HG03575 (cell line): ENCODE measurements at regions not wholly inside any gene's neighbourhood (a gene's known extent, or its start where the extent isn't known, plus 50 kb on each side); places are given as distances from the start of the nearest gene placed in this dataset.
"Not testable (repeated sequence)": the region's sequence is repeated elsewhere in the genome, so short reads cannot be mapped to it uniquely, and the experiment has no call there.

Source experiments
- ATAC-seq: cut with Tn5 transposase; IDR thresholded peaks from one replicate; pipeline ENCODE4 v1.9.1; 2021; ENCODE audit not compliant: unreplicated experiment, insufficient number of reproducible peaks, low FRiP score; ENCODE audit errors: extremely low read depth

DNA sequence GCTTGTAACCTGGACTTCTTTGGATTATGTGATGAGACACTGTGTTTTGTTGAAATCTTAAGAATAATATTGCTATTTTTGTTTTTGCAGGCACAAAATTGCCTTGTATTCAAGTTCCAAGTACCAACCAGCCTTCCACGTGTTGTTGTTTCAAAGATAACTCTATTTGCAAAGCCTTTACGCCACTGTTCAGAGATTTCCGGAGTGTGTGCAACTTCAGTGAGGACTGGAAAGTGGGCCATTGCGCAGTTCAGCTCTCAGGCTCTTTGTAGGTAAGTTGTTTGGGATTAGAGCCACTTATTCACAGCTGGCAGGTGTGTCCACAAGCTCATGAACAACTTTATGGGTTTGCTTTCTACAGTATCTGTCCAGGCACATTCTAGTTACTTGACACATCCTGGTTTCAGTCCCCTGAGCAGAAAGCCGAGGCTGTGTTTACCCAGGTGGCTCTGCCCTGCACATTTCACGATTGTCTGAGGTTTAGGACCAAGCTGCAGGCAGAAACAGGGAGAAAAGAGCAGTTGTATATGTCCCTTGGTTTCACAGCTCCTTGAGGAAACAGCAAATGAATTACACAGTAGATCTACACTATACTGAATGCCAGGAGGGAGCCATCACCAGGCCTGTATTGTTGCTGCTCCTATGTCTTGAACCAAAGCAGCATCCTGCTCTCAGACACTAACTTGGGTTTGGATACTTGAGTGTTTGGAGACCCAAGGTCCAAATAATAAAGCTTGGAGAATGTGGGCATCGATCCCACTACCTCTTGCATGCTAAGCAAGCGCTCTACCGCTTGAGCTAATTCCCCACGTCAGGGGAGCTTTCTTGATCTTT lies 136.1 kb upstream of the ZNF322 start:
- ATAC-seq = not testable (repeated sequence)

DNA sequence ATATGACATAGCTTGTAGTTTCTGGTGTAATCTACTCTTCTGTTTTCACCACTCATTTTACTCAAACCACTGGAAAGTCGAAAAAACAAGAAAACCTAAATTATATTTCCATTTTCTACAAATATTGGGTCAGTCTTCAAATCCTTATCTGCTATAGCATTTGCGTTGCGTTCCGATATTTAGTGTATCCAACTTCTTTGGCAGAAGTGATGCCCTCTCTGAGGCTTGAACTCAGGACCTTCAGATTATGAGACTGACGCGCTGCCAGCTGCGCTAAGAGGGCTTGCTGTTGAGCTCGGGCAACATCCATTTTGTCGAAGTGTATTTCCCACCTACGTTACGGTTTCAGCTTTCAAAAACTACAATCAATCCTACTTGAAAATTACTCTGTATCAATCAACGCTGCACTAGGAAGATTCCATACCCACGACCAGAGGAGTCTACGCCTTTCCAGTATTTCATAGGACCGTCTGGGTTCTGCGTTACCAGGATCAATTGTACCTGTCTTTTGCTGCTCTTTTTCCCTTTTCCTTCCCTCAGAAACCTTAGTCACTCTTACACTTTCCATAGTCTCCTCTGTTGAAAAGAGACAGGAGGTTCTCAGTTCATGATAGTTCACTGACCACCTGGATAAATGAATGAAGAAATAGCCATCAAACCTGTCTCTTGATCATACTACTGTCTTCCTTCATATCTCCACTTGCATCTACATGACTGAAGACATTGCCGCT lies 140.5 kb upstream of the ZNF322 start:
- not testable (repeated sequence) for ATAC-seq

DNA sequence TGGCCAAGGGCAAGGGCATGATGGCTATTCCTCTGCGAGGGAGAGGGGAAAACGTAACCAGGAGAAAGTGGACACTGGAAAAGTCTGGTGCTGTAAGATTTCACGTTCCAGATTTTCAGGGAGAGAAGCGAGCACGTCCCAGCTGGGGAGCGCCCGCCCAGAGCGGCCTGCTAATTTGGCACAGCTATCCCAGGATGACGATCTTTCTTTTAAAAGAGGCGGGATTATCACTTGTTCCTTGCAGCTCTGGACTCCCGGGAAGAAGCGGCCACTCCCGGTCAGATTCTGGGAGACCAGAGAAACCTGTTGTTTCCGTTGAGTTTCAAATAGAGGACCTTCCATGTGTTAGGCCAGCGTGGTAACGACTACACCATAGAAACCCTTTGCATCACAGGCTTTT lies 144.2 kb upstream of the ZNF322 start:
- ATAC-seq = not testable (repeated sequence)

DNA sequence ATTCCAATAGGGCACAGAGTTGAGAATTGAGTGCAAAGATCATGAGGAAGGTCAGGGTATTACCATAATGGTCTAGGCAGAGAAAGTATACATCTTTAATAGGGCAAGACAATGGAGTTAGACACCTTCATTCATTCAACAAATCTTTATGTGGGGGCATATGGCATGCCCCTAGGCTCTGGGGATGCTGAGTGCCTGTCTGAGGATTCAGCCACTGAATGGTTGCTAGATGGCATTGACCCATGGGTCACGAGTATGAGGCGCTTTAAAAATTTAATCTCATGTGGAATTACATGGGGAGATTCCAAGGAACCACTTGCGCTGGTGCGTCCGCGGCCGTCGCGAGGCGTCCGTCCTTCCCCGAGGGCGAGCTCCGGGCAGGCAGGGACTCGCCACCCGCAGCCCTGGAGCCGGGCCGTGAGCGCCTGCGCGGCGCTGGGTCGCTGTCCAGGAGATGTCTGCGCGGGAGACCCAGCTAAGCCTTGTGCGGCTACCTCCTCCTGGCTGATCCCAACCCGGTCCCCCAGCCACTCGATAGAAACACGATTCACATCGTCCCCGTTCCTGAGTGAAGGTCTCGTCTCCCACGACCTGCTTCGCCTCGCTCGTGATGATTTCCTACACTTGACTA lies 152.1 kb upstream of the ZNF322 start:
- ATAC-seq = not testable (repeated sequence)

DNA sequence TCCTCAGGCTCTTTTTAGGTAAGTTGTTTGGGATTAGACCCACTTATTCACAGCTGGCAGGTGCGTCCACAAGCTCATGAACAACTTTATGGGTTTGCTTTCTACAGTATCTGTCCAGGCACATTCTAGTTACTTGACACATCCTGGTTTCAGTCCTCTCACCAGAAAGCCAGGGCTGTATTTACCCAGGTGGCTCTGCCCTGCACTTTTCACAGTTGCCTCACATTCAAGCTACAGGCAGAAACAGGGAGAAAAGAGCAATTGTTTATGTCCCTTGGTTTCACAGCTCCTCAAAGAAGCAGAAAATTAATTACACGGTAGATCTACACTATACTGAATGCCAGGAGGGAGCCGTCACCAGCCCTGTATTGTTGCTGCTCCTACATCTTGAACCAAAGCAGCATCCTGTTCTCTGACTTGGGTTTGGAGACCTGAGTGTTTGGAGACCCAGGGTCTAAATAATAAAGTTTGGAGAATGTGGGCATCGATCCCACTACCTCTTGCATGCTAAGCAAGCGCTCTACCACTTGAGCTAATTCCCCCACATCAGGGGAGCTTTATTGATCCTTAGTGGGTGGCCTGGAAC lies 159.2 kb upstream of the ZNF322 start:
- not testable (repeated sequence) for ATAC-seq

DNA sequence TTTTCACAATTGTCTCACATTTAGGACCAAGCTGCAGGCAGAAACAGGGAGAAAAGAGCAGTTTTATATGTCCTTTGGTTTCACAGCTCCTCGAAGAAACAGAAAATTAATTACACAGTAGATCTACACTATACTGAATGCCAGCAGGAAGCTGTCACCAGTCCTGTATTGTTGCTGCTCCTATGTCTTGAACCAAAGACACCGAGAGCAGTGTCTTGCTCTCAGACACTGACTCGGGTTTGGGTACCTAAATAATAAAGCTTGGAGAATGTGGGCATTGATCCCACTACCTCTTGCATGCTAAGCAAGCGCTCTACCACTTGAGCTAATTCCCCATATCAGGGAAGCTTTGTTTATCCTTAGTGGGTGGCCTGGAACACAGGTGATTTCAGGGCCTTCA lies 168.4 kb upstream of the ZNF322 start:
- not testable (repeated sequence) for ATAC-seq

DNA sequence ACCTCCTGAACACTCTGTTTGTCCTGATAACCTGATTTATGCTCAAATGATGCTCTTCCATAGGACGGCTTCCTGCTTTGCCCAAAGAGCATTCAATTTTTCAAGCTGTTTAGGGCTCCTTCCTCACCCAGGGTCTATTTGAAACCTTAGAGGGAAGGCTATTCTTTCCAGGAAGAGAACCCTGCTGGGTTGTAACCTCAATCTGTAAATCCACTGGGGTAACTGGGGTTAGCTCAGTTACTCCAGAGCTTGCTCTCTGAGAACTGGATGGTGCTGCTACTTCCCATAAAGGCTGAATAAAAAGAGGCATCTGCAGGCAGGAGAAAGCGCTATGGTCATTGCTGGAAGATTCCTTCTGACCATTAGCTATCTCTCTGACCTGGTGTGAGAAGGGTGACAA lies 169.9 kb upstream of the ZNF322 start:
- ATAC-seq = not testable (repeated sequence)

DNA sequence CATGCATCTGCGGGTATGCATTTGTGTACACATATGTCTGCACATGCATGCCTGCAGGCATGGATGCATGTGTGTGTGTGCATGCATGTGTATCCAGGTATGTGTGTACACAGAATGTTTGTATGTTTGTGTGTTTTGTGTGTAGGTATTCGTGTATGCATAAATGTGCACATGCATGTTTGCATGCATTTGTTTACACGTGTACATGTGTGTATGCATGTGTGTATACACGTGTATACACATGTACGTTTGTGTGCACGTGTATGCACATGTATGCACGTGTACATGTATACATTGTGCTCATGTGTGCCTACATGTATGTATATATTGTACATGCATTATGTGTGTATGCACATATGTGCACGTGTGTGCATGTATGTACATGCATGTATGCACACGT lies 171.4 kb upstream of the ZNF322 start:
- not testable (repeated sequence) for ATAC-seq

DNA sequence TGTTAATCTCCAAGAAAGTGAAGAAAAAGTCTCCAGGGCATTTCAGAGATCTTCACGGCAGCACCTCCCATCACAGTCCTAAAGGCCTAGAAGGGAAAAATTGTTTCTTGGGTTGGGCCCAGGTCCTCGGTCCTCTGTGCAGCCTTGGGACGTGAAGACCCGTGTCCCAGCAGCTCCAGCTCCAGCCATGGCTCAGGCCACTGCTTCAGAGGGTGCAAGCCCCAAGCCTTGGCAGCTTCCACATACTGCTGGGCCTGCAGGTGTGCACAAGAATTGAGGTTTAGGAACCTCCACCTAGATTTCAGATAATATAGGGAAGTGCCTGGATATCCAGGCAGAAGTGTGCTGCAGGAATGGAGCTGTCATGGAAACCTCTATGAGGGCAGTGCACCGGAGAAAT lies 176.2 kb upstream of the ZNF322 start:
- not testable (repeated sequence) for ATAC-seq

DNA sequence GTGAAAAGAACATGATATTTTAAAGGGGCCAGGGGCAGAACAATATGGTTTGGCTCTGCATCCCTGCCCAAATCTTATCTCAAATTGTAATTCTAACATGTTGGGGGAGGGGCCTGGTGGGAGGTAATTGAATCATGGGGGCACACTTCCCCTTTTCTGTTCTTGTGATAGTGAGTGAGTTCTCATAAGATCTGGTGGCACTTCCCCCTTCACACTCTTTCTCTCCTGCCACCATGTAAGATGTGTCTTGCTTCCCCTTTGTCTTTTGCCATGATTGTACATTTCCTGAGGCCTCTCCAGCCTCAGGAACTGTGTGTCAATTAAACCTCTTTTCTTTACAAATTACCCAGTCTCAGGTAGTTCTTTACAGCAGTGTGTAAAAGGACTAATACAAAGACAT lies 177.1 kb upstream of the ZNF322 start:
- not testable (repeated sequence) for ATAC-seq

DNA sequence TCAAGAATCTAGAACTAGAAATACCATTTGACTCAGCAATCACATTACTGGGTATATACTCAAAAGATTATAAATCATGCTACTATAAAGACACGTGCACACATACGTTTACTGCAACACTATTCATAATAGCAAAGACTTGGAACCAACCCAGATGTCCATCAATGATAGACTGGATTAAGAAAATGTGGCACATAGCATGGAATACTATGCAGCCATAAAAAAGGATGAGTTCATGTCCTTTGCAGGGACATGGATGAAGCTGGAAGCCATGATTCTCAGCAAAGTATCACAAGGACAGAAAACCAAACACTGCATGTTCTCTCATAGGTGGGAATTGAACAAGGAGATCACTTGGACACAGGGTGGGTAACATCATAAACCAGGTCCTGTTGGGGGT lies 185.3 kb upstream of the ZNF322 start:
- ATAC-seq = not testable (repeated sequence)

DNA sequence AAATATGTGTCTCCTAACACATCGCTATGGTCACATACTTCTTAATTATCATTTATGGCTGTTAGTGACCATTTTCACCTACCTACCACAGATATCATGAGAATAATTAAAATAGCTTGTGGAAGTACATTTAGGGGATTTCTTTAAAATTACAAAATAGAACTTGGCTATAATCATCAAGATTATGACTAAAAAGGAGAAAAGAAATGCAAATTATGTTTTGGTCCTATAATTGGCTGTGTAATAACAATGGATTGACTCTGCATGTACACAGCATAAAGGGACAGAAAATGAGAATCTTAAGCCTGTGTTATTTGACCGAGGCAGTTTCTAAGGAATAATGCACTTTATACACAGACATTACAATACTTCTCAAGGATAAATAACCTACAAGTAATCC lies 197.7 kb upstream of the ZNF322 start:
- ATAC-seq = not testable (repeated sequence)

DNA sequence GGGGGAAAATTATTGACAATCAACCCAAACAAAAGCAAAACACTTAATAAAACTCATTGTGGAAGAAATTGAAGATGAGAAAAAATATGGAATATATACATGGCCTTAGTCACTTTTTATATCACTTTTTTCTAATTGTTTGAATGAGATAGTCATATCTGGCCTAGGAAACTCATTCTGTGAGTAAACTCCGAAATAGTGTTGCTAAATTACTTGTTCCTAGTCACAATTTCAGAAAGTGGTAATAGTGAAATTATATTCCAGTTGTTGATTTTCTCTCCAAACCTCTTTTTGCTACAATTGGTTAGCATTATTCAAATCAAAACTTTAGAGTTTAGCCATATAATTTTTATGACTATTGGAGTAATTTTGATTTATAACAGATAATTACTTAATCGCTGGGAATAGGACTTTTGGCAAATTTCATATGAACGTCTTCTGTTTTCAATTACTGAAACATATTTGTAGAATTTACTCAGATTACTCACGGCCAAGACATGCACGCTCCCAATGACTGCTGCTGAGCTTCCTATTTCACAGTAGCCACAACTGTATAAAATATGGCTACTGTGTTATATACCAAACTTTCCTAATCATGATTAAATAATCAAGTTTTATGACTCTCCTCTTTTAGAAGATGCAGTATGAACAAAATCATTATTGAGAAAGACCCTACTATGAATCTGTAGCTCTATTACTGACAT lies 199.7 kb upstream of the ZNF322 start:
- not testable (repeated sequence) for ATAC-seq

DNA sequence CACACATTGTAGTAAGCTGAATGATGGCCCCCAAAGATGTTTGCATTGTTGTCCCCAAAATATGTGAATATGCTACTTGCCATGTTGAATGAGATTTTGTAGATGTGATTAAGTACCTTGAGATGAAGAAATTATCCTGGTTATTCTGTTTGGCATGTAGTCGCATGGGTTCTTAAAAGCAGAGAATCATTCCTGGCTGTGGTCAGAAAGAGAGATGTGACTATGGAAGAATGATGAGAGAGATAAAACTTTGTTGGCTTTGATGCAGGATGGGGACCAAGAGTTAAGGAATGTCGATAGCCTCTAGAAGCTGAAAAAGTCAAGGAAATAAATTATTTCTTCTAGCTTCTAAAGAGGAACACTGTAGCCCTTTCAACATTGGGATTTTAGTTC lies 200.2 kb upstream of the ZNF322 start:
- ATAC-seq = not testable (repeated sequence)

DNA sequence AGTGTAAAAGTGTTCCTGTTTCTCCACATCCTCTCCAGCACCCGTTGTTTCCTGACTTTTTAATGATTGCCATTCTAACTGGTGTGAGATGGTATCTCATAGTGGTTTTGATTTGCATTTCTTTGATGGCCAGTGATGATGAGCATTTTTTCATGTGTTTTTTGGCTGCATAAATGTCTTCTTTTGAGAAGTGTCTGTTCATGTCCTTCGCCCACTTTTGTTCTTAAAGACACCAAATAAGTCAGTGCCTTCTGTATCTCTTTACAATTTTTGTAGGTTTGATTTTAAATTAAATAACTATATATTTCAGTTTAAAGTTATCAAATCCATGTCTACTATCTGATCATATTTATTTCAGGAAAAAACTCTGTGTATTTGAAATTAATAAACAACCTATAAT lies 202.4 kb upstream of the ZNF322 start:
- ATAC-seq = not testable (repeated sequence)

DNA sequence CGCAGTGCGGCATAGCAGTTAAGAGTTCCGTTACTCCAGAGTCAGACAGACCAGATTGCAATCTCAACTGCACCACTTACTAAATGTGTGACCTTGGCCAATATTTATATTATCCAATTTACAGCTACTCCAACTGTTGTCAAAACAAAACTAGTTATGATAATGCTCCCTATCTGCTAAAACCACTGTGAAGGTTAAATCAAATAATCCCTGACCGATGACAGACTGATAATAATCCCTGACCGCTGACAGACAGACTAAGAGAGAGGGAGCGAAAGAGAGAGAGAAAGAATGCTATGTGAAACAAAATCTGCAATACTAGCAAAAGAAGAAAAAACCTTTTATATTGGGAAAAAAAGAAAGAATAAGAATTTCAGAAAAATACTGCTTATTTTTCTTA lies 204.1 kb upstream of the ZNF322 start:
- ATAC-seq = not testable (repeated sequence)

DNA sequence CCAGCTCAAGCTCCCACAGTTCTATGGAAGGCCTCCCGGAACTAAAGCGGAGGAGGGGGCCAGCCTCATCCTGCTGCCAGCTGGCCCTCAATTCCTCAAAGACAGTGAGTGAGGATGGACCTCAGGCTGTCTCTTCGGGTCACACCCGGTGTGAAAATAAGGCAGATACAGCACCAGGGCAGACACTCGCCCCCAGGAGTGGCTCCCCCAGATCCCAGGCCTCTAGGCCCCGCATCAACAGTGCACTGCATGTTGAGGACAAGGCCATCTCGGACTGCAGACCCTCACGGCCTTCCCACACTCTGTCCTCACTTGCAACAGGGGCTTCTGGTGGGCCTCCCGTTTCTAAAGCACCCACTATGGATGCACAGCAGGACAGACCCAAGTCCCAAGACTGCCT lies 239.2 kb upstream of the ZNF322 start:
- ATAC-seq = not testable (repeated sequence)

DNA sequence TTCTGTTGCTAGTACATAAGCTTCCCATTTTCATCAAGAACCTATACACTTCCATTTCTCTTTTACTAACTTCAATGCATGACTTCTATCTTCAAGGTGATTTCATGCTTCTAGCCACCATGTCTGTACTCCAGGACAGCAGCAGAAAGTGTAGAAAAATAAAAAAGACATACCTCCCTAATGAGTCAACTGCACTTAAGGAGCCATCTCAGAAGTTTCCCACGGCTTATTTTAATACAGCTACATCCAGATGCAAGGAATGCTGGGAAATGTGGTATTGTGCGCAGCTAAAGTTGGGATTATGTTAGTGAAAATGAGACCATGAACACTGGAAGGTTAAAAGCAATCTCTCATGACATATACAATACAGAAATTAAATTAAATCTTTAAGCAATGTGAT lies 264.7 kb upstream of the ZNF322 start:
- ATAC-seq = not testable (repeated sequence)

DNA sequence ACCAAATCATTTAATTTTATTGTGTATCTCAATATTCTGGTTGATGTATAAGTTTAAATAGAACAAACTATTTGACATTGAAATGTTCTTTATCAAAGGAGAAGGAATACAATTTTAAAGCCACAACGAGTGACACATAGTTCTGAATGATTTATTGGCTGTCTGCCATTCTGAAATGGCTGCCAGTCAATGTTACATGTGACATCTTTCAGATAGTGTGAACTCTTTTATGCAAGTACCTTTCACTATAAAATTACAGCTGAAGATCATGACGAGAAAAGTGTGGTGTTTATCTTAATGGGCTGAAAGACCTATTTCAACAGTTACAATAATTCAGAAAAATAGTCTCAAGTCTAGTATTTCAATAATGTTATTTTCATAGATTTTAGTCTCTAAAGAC lies 268.6 kb upstream of the ZNF322 start:
- ATAC-seq = not testable (repeated sequence)
